CD4-positive, alpha-beta T cell (primary cell): ENCODE measurements at regions not wholly inside any gene's neighbourhood (a gene's known extent, or its start where the extent isn't known, plus 50 kb on each side); places are given as distances from the start of the nearest gene placed in this dataset.

Experiments
- ATAC-seq: fragments of 200-7000 bp; cut with Tn5 transposase; one replicate; pipeline ENCODE4 v1.10.0; 2022; ENCODE audit warnings: mild to moderate bottlenecking; ENCODE audit not compliant: poor library complexity
- CTCF ChIA-PET: fragments of 350-600 bp; sonication (Branson Sonifier 250); formaldehyde crosslinking; loops from one replicate; lab custom pipeline; 2021; ENCODE audit warnings: antibody characterized with exemption, inconsistent platforms; lab: Charles Lee
- POLR2A ChIA-PET: fragments of 350-600 bp; sonication (Branson Sonifier 250); formaldehyde crosslinking; loops from one replicate; lab custom pipeline; 2021; ENCODE audit warnings: antibody characterized with exemption, inconsistent platforms; lab: Charles Lee
- DNase-seq, 14 experiments: peaks; one replicate each; pipeline ENCODE4 v3.0.0-alpha.2; 2013 to 2020; ENCODE audit warnings: mixed read lengths in 2 of 14
- H3K27ac ChIP-seq, 2 donors: one replicate each; pipeline versions ENCODE4 v1.5.1 to v1.7.0; 2013; ENCODE audit warnings: low read length in 2 of 2, low read depth in 1 of 2, mild to moderate bottlenecking in 1 of 2
- H3K27me3 ChIP-seq, 2 experiments: 1 replicate in 1 of 2; 2 replicates in 1 of 2; pipeline versions ENCODE4 v1.6.1 to v1.7.0; 2013; ENCODE audit warnings: low read length in 2 of 2, control low read depth in 1 of 2, mild to moderate bottlenecking in 1 of 2, moderate library complexity in 1 of 2; ENCODE audit not compliant: insufficient read depth in 2 of 2, control insufficient read depth in 1 of 2
- H3K36me3 ChIP-seq: one replicate; pipeline ENCODE4 v1.6.1; 2013; ENCODE audit warnings: low read length, control low read depth; ENCODE audit not compliant: insufficient read depth
- H3K4me1 ChIP-seq: one replicate; pipeline ENCODE4 v1.6.1; 2013; ENCODE audit warnings: low read length, control low read depth; ENCODE audit not compliant: insufficient read depth
- H3K4me3 ChIP-seq: one replicate; pipeline ENCODE4 v1.5.1; 2013; ENCODE audit warnings: mild to moderate bottlenecking, low read length, moderate library complexity
- H3K9me3 ChIP-seq, 2 experiments: 1 replicate in 1 of 2; 2 replicates in 1 of 2; pipeline versions ENCODE4 v1.6.1 to v1.7.0; 2013; ENCODE audit warnings: low read length in 2 of 2, mild to moderate bottlenecking in 2 of 2, control low read depth in 1 of 2, moderate library complexity in 1 of 2; ENCODE audit not compliant: control insufficient read depth in 1 of 2, insufficient read depth in 1 of 2
- H3K27ac Mint-ChIP-seq: one replicate; pipeline ENCODE4 v1.8.0; 2020; ENCODE audit warnings: mixed read lengths
- H3K27me3 Mint-ChIP-seq: one replicate; pipeline ENCODE4 v1.8.0; 2021; ENCODE audit warnings: mixed read lengths
- H3K36me3 Mint-ChIP-seq: one replicate; pipeline ENCODE4 v1.8.0; 2021; ENCODE audit warnings: low read depth, mixed read lengths
- H3K4me1 Mint-ChIP-seq: one replicate; pipeline ENCODE4 v1.8.0; 2021; ENCODE audit warnings: low read depth, mixed read lengths
- H3K4me3 Mint-ChIP-seq: one replicate; pipeline ENCODE4 v1.8.0; 2020; ENCODE audit warnings: mild to moderate bottlenecking, mixed read lengths
- H3K9me3 Mint-ChIP-seq: one replicate; pipeline ENCODE4 v1.8.0; 2020; ENCODE audit warnings: mixed read lengths
- CTCF ChIP-seq: fragments of 200-600 bp; IDR thresholded peaks from one replicate; pipeline ENCODE4 v1.8.0; 2022; ENCODE audit warnings: antibody characterized with exemption, mild to moderate bottlenecking
- intact Hi-C, 2 experiments: fragments of 100-400 bp; cut with DNase I in 1 of 2; cut with micrococcal nuclease in 1 of 2; formaldehyde crosslinking; loops; one replicate each; pipeline versions ENCODE4 v1.15.1 to v1.9.0; 2023 to 2025; cut with DNase I, micrococcal nuclease

GRCh38 chrX:39840133-39840532, 257.6 kb downstream of the BCOR start:
- ATAC-seq (no peak), DNase-seq (no peak)
- ChIA-PET CTCF (no interaction called here), POLR2A (no interaction called here)
- Histone ChIP-seq H3K27me3 (no peaks in the 10 kb centered on the region), H3K4me3 (no peak overlapping the region), H3K9me3 (no peaks in the 10 kb centered on the region), H3K36me3 (no peaks in the 10 kb centered on the region), H3K4me1 (no peaks in the 10 kb centered on the region), H3K27ac (no peak overlapping the region)
- H3K27me3 Mint-ChIP-seq: no peaks in the 10 kb centered on the region
- no peaks in the 10 kb centered on the region for H3K4me1 Mint-ChIP-seq
- no peak overlapping the region for H3K27ac Mint-ChIP-seq
- H3K4me3 Mint-ChIP-seq: no peak overlapping the region
- no peaks in the 10 kb centered on the region for H3K9me3 Mint-ChIP-seq
- intact Hi-C loops: no loop called here
- no peak for TF ChIP-seq CTCF
- H3K36me3 Mint-ChIP-seq: no peaks in the 10 kb centered on the region

DNA sequence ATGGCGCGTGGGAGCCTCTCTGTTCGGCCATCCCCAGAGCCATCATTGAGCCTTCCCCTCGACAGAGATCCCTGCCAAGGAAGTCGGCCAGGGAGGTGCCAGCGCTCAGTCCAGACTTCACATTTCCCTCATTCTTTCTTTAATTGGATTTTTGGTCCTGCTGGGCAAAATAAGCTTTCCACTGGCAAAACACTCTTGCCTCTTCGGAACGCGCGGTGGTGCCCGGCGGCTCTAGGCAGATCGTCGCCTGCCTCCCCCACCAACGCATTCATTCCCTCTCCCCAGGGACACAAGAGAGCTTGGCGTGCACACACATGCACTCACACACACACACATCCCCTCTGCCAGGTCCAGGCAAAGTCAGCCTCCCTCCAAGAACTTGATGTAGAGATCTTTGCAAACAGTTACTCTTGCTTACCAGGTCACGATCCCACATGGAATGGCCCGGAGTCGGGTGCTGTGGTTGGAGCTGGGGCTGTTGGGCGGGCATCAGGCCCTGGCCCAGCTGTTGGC, 257.1 kb downstream of the BCOR start:
- DNase-seq (no peak), ATAC-seq (no peak)
- H3K36me3 Mint-ChIP-seq: no peaks in the 10 kb centered on the region
- no peak overlapping the region for H3K4me3 Mint-ChIP-seq
- H3K27ac Mint-ChIP-seq: no peak overlapping the region
- POLR2A ChIA-PET: no interaction called here
- no peak for TF ChIP-seq CTCF
- Histone ChIP-seq H3K27ac (no peak overlapping the region), H3K4me1 (no peaks in the 10 kb centered on the region), H3K9me3 (no peaks in the 10 kb centered on the region), H3K36me3 (no peaks in the 10 kb centered on the region), H3K4me3 (no peak overlapping the region), H3K27me3 (no peaks in the 10 kb centered on the region)
- H3K27me3 Mint-ChIP-seq: no peaks in the 10 kb centered on the region
- H3K9me3 Mint-ChIP-seq: no peaks in the 10 kb centered on the region
- intact Hi-C loops: no loop called here
- CTCF ChIA-PET: no interaction called here
- no peaks in the 10 kb centered on the region for H3K4me1 Mint-ChIP-seq

- intact Hi-C loops: no loop called here
- Histone ChIP-seq H3K9me3 (no peaks in the 10 kb centered on the region), H3K27ac (no peak overlapping the region), H3K4me1 (no peaks in the 10 kb centered on the region), H3K27me3 (no peaks in the 10 kb centered on the region), H3K4me3 (no peak overlapping the region), H3K36me3 (no peaks in the 10 kb centered on the region)
- Mint-ChIP-seq H3K4me1 (no peaks in the 10 kb centered on the region), H3K9me3 (no peaks in the 10 kb centered on the region), H3K27me3 (no peaks in the 10 kb centered on the region), H3K27ac (no peak overlapping the region), H3K4me3 (no peak overlapping the region), H3K36me3 (no peaks in the 10 kb centered on the region)
- DNase-seq: no peak
- no peak for ATAC-seq
- ChIA-PET CTCF (no interaction called here), POLR2A (no interaction called here)
- TF ChIP-seq CTCF: no peak
These were observed 256.2 kb downstream of the BCOR start for GRCh38 chrX:39841604-39842003.
